Hepatic stellate cell (primary cell): ENCODE measurements at regions not wholly inside any gene's neighbourhood (a gene's known extent, or its start where the extent isn't known, plus 50 kb on each side); places are given as distances from the start of the nearest gene placed in this dataset.

Experiments used
- DNase-seq: peaks from one replicate; pipeline ENCODE4 v3.0.0; 2011; ENCODE audit warnings: low spot score

- no peak for DNase-seq
Measured at GRCh38 chr20:58139849-58140786, 88.3 kb downstream of the ANKRD60 start.

GRCh38 chr20:58138395-58138794 is 90.1 kb downstream of the ANKRD60 start:
- DNase-seq = no peak

GRCh38 chr20:58137651-58138265 is 90.7 kb downstream of the ANKRD60 start:
- DNase-seq = no peak

- no peak for DNase-seq
Measured at GRCh38 chr20:58137236-58137635, 91.2 kb downstream of the ANKRD60 start.

GRCh38 chr20:58136149-58136484 is 92.3 kb downstream of the ANKRD60 start:
- DNase-seq = no peak

GRCh38 chr20:58135441-58136148 is 92.9 kb downstream of the ANKRD60 start:
- no peak for DNase-seq

GRCh38 chr20:58133020-58133808 is 95.2 kb downstream of the ANKRD60 start:
- no peak for DNase-seq

GRCh38 chr20:58131551-58132142 is 96.8 kb downstream of the ANKRD60 start:
- no peak for DNase-seq

- DNase-seq = no peak
Measured at GRCh38 chr20:58131151-58131550, 97.3 kb downstream of the ANKRD60 start.

GRCh38 chr20:58130581-58130980 is 97.9 kb downstream of the ANKRD60 start:
- DNase-seq = no peak

GRCh38 chr20:58130156-58130555 is 98.3 kb downstream of the ANKRD60 start:
- no peak for DNase-seq

- DNase-seq = no peak
Measured at GRCh38 chr20:58129721-58130151, 98.7 kb downstream of the ANKRD60 start.

GRCh38 chr20:58128635-58129625 is 99.5 kb downstream of the ANKRD60 start:
- DNase-seq = no peak

- no peak for DNase-seq
Measured at GRCh38 chr20:58127701-58128111, 100.7 kb downstream of the ANKRD60 start.

- no peak for DNase-seq
Measured at GRCh38 chr20:58125726-58126125, 102.7 kb downstream of the ANKRD60 start.

- no peak for DNase-seq
Measured at GRCh38 chr20:58117944-58118343, 110.5 kb downstream of the ANKRD60 start.

- DNase-seq = no peak
Measured at GRCh38 chr20:58116505-58116904, 111.9 kb downstream of the ANKRD60 start.

GRCh38 chr20:58113716-58114115 is 114.7 kb downstream of the ANKRD60 start:
- no peak for DNase-seq

- peak; percentile 76 for DNase-seq
Measured at GRCh38 chr20:58112017-58112781, 116.3 kb downstream of the ANKRD60 start.
